ENCODE measurements at regions not wholly inside any gene's neighbourhood (a gene's known extent, or its start where the extent isn't known, plus 50 kb on each side); places are given as distances from the start of the nearest gene placed in this dataset.

DNA sequence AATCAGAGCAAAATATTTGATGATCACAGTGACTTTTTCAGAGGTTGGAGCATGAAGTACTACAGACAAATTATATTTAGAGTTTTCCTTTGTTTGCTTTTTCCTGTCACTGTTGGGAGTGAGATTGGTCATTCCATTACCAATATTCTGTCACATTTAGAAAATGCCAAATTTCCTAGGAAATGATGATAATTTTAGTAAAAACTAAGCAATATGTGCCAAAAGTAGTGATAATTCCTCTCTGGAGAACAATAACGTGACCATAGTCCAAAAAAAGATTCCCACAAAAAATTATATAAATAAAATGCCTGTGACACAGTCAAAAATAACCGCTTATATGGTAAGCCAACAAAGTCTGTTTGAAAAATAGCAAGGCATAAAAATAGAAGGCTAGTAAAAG, 2719.4 kb downstream of the PCDH9 start:
- Mint-ChIP-seq H3K4me1 (no peaks in the 10 kb centered on the region), H3K36me3 (peaks cover 21% of the 10 kb centered on the region), H3K27me3 (ENCODE audit: low read depth) (no peaks in the 10 kb centered on the region), H3K9me3 (peaks cover 35% of the 10 kb centered on the region), H3K4me3 (no peak overlapping the region), H3K27ac (no peak overlapping the region)
- TF ChIP-seq HMGA2 (CRISPR knock-in tag; IDR thresholded peaks at IDR 0.05) (no peak), TP53 (CRISPR knock-in tag; IDR thresholded peaks at IDR 0.05) (no peak), AFF4 (CRISPR knock-in tag; IDR thresholded peaks at IDR 0.05; ENCODE audit: borderline replicate concordance) (no peak), ZBTB21 (CRISPR knock-in tag; IDR thresholded peaks at IDR 0.05; ENCODE audit: borderline replicate concordance) (no peak), NR2C2 (CRISPR knock-in tag; IDR thresholded peaks at IDR 0.05) (no peak), ZNF138 (CRISPR knock-in tag; conservative IDR thresholded peaks at IDR 0.05) (no peak), ZMAT4 (CRISPR knock-in tag; IDR thresholded peaks at IDR 0.05) (no peak), ZNF121 (CRISPR knock-in tag; IDR thresholded peaks at IDR 0.05) (no peak), ZNF219 (CRISPR knock-in tag; IDR thresholded peaks at IDR 0.05; ENCODE audit: borderline replicate concordance) (no peak), GABPB1 (CRISPR knock-in tag; IDR thresholded peaks at IDR 0.05) (no peak), ZBTB43 (CRISPR knock-in tag; IDR thresholded peaks at IDR 0.05) (no peak), PRDM15 (CRISPR knock-in tag; IDR thresholded peaks at IDR 0.05) (no peak), ARID4B (CRISPR knock-in tag; IDR thresholded peaks at IDR 0.05; ENCODE audit: borderline replicate concordance) (no peak), TEAD4 (CRISPR knock-in tag; IDR thresholded peaks at IDR 0.05) (no peak)
- TF ChIP-seq, protein P1, sequence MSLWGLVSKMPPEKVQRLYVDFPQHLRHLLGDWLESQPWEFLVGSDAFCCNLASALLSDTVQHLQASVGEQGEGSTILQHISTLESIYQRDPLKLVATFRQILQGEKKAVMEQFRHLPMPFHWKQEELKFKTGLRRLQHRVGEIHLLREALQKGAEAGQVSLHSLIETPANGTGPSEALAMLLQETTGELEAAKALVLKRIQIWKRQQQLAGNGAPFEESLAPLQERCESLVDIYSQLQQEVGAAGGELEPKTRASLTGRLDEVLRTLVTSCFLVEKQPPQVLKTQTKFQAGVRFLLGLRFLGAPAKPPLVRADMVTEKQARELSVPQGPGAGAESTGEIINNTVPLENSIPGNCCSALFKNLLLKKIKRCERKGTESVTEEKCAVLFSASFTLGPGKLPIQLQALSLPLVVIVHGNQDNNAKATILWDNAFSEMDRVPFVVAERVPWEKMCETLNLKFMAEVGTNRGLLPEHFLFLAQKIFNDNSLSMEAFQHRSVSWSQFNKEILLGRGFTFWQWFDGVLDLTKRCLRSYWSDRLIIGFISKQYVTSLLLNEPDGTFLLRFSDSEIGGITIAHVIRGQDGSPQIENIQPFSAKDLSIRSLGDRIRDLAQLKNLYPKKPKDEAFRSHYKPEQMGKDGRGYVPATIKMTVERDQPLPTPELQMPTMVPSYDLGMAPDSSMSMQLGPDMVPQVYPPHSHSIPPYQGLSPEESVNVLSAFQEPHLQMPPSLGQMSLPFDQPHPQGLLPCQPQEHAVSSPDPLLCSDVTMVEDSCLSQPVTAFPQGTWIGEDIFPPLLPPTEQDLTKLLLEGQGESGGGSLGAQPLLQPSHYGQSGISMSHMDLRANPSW (CRISPR knock-in tag; conservative IDR thresholded peaks at IDR 0.05; ENCODE audit: low read depth), result no peak
- TF ChIP-seq, protein P2, sequence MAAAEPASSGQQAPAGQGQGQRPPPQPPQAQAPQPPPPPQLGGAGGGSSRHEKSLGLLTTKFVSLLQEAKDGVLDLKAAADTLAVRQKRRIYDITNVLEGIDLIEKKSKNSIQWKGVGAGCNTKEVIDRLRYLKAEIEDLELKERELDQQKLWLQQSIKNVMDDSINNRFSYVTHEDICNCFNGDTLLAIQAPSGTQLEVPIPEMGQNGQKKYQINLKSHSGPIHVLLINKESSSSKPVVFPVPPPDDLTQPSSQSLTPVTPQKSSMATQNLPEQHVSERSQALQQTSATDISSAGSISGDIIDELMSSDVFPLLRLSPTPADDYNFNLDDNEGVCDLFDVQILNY (CRISPR knock-in tag; IDR thresholded peaks at IDR 0.05), result no peak
- POLR2A ChIA-PET, result no interaction called here
- ATAC-seq (no peak), DNase-seq (ENCODE audit: low spot score) (no peak)
- CTCF ChIA-PET, result no interaction called here
